ENCODE measurements at regions not wholly inside any gene's neighbourhood (a gene's known extent, or its start where the extent isn't known, plus 50 kb on each side); places are given as distances from the start of the nearest gene placed in this dataset.

DNA sequence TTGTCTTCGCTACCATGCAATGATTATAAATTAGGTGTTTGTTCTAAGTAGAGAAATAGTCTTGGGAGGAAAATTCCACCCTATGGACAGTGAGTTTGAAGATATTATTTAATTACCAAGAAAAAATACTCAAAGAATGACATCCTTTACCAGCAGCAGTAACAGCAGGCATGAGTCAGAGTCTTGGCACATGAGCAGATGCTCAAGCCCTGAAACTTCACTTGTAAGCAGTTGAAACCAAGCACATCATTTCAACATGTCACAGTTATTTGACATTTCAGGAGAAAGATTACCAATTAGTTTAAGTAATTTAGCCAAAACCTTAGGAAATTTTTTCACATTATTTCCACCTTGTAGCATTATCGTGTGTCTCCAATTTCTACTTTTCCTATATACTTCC is 99.2 kb downstream of the C12orf50 start:
- Histone ChIP-seq H3K9me3 (ENCODE audit: control insufficient read depth in 2 of 2, low read length in 2 of 2) (no peaks in the 10 kb centered on the region), H3K27me3 (ENCODE audit: control insufficient read depth in 1 of 2, insufficient read depth in 2 of 2, low read length in 2 of 2) (no peaks in the 10 kb centered on the region), H3K27ac (ENCODE audit: low read length) (no peak overlapping the region), H3K9ac (ENCODE audit: low read length in 2 of 2) (no peak overlapping the region), H3K36me3 (ENCODE audit: control insufficient read depth in 2 of 2, insufficient read depth in 2 of 2, low read length in 2 of 2) (no peaks in the 10 kb centered on the region), H3K4me1 (ENCODE audit: control insufficient read depth, insufficient read depth, low read length) (no peaks in the 10 kb centered on the region), H3K4me3 (ENCODE audit: low read length in 2 of 2) (no peak overlapping the region)

DNA sequence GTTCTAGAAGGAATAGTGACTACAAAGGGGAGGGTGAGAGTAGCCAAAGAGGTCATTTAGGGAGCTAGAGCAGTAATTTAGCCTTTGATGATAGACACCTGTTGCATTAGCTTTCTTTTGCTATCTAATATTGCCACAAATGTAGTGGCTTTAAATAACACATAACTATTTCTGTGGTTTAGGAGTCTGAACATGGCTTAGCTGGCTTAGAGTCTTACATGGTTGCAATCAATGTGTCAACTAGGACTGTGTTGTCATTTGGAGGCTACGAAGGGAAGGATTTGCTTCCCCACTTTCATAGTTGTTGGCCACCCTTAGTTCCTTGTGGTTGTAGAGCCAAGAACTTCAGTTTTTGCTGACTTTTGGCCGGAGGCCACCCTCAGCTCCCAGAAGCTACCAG is 99.9 kb downstream of the C12orf50 start:
- H3K27ac ChIP-seq (ENCODE audit: low read length) = no peak overlapping the region
- H3K4me1 ChIP-seq (ENCODE audit: control insufficient read depth, insufficient read depth, low read length) = no peaks in the 10 kb centered on the region
- no peaks in the 10 kb centered on the region for H3K27me3 ChIP-seq (ENCODE audit: control insufficient read depth in 1 of 2, insufficient read depth in 2 of 2, low read length in 2 of 2)
- H3K9me3 ChIP-seq (ENCODE audit: control insufficient read depth in 2 of 2, low read length in 2 of 2) = no peaks in the 10 kb centered on the region
- no peak overlapping the region for H3K9ac ChIP-seq (ENCODE audit: low read length in 2 of 2)
- H3K36me3 ChIP-seq (ENCODE audit: control insufficient read depth in 2 of 2, insufficient read depth in 2 of 2, low read length in 2 of 2) = no peaks in the 10 kb centered on the region
- H3K4me3 ChIP-seq (ENCODE audit: low read length in 2 of 2) = no peak overlapping the region

DNA sequence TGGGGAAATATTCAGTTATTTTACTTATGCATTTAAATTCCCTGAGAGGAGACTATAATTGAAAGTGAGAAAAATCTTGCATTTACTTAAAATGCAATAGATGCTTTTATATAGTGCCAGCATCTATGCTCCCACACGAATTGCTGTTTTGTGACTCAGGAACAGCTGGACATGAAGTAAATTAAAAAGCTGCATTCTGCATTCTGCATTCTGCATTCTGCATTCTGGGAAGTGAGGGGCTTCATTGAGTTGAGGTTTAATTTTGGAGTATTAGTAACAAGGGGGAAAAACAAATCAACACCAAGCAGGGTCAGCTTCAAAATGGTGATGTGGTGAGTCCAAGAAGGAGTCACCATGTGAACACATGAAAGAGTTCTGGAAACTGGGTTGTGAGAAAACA is 101.2 kb downstream of the C12orf50 start:
- H3K4me1 ChIP-seq (ENCODE audit: control insufficient read depth, insufficient read depth, low read length) = no peaks in the 10 kb centered on the region
- H3K27me3 ChIP-seq (ENCODE audit: control insufficient read depth in 1 of 2, insufficient read depth in 2 of 2, low read length in 2 of 2) = no peaks in the 10 kb centered on the region
- no peaks in the 10 kb centered on the region for H3K36me3 ChIP-seq (ENCODE audit: control insufficient read depth in 2 of 2, insufficient read depth in 2 of 2, low read length in 2 of 2)
- H3K9me3 ChIP-seq (ENCODE audit: control insufficient read depth in 2 of 2, low read length in 2 of 2) = no peaks in the 10 kb centered on the region
- no peak overlapping the region for H3K9ac ChIP-seq (ENCODE audit: low read length in 2 of 2)
- H3K27ac ChIP-seq (ENCODE audit: low read length) = no peak overlapping the region
- no peak overlapping the region for H3K4me3 ChIP-seq (ENCODE audit: low read length in 2 of 2)

DNA sequence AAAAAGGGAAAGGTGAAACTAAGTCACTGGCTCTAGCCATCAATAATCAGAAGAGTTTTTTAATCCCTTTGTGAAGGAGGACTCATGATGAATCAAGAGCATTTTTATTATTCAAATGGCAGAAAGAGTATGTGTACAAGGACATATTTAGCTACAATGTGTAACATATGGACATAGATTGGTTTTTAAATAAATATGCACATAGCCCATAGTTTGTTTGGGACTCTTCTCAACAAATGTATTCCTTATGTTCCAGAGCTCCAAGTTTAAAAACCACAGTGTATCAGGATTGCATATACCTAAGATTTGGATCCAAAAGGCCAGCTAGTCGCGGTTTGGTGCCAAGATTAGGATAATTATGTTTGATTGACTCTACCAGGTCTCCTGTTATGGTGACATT is 104.2 kb downstream of the C12orf50 start:
- H3K4me1 ChIP-seq (ENCODE audit: control insufficient read depth, insufficient read depth, low read length) = no peaks in the 10 kb centered on the region
- no peaks in the 10 kb centered on the region for H3K27me3 ChIP-seq (ENCODE audit: control insufficient read depth in 1 of 2, insufficient read depth in 2 of 2, low read length in 2 of 2)
- no peak overlapping the region for H3K27ac ChIP-seq (ENCODE audit: low read length)
- H3K4me3 ChIP-seq (ENCODE audit: low read length in 2 of 2) = no peak overlapping the region
- no peak overlapping the region for H3K9ac ChIP-seq (ENCODE audit: low read length in 2 of 2)
- H3K36me3 ChIP-seq (ENCODE audit: control insufficient read depth in 2 of 2, insufficient read depth in 2 of 2, low read length in 2 of 2) = no peaks in the 10 kb centered on the region
- no peaks in the 10 kb centered on the region for H3K9me3 ChIP-seq (ENCODE audit: control insufficient read depth in 2 of 2, low read length in 2 of 2)

DNA sequence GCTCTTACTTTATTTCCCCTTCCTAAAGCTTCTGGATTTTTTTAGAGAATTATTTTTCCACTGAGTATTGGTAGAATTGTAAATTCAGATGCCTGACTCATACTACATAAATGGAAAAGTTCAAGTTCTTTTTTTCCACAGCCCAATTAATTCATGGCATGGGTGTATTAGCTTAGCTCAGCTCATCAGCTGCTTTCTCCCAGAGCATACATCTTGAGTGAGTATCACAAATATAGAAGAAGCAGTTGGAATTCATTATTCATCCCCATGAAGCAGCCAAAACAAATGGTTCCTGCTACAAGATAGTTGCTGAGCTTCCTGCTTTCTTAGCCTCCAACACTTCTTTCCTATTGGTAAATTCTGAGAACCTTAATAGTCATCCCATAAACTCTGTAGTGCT is 105.1 kb downstream of the C12orf50 start:
- Histone ChIP-seq H3K4me3 (ENCODE audit: low read length in 2 of 2) (no peak overlapping the region), H3K27me3 (ENCODE audit: control insufficient read depth in 1 of 2, insufficient read depth in 2 of 2, low read length in 2 of 2) (no peaks in the 10 kb centered on the region), H3K4me1 (ENCODE audit: control insufficient read depth, insufficient read depth, low read length) (no peaks in the 10 kb centered on the region), H3K9ac (ENCODE audit: low read length in 2 of 2) (no peak overlapping the region), H3K9me3 (ENCODE audit: control insufficient read depth in 2 of 2, low read length in 2 of 2) (no peaks in the 10 kb centered on the region), H3K36me3 (ENCODE audit: control insufficient read depth in 2 of 2, insufficient read depth in 2 of 2, low read length in 2 of 2) (no peaks in the 10 kb centered on the region), H3K27ac (ENCODE audit: low read length) (no peak overlapping the region)

DNA sequence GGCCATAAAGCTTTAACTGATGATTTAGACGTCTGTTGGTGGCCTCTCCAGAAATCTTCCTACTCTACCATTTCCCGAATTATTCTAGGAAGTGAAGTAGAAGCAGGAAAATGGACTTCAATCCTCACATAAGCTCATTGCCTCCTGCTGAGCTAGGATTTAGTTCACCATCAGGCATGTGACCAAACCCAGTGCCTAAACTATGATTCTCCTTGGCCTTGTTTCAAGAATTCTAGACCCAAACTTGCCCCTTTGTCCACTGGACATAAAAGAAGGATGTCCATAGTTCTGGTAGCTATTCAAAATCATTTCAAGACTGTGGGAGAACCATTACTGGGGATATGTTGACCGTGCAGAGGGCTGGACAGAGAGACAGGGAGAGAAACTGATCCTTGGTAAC is 105.8 kb downstream of the C12orf50 start:
- Histone ChIP-seq H3K27ac (ENCODE audit: low read length) (no peak overlapping the region), H3K9me3 (ENCODE audit: control insufficient read depth in 2 of 2, low read length in 2 of 2) (no peaks in the 10 kb centered on the region), H3K4me3 (ENCODE audit: low read length in 2 of 2) (no peak overlapping the region), H3K4me1 (ENCODE audit: control insufficient read depth, insufficient read depth, low read length) (no peaks in the 10 kb centered on the region), H3K27me3 (ENCODE audit: control insufficient read depth in 1 of 2, insufficient read depth in 2 of 2, low read length in 2 of 2) (no peaks in the 10 kb centered on the region), H3K9ac (ENCODE audit: low read length in 2 of 2) (no peak overlapping the region), H3K36me3 (ENCODE audit: control insufficient read depth in 2 of 2, insufficient read depth in 2 of 2, low read length in 2 of 2) (no peaks in the 10 kb centered on the region)

DNA sequence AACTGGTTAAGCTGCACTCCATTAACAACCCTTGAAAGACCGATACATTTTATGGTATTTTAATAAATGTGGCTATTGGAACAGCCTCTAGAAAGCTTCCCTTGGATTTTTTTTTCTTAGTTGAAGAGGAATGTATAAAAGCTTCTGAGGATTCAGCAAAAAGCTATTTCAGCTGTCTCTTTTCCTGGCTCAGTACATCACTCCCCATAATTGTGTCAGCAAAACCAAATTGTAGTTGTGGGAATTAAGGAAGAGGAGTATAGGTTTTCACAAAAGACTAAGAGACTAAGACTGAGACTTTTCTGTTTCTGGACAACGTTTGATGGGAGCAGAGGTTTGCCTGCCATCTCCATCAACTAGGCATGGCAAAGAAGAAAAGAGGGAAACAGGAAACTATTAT is 106.5 kb downstream of the C12orf50 start:
- H3K4me3 ChIP-seq (ENCODE audit: low read length in 2 of 2) = no peak overlapping the region
- no peaks in the 10 kb centered on the region for H3K36me3 ChIP-seq (ENCODE audit: control insufficient read depth in 2 of 2, insufficient read depth in 2 of 2, low read length in 2 of 2)
- no peak overlapping the region for H3K27ac ChIP-seq (ENCODE audit: low read length)
- no peaks in the 10 kb centered on the region for H3K4me1 ChIP-seq (ENCODE audit: control insufficient read depth, insufficient read depth, low read length)
- no peaks in the 10 kb centered on the region for H3K9me3 ChIP-seq (ENCODE audit: control insufficient read depth in 2 of 2, low read length in 2 of 2)
- no peak overlapping the region for H3K9ac ChIP-seq (ENCODE audit: low read length in 2 of 2)
- no peaks in the 10 kb centered on the region for H3K27me3 ChIP-seq (ENCODE audit: control insufficient read depth in 1 of 2, insufficient read depth in 2 of 2, low read length in 2 of 2)

DNA sequence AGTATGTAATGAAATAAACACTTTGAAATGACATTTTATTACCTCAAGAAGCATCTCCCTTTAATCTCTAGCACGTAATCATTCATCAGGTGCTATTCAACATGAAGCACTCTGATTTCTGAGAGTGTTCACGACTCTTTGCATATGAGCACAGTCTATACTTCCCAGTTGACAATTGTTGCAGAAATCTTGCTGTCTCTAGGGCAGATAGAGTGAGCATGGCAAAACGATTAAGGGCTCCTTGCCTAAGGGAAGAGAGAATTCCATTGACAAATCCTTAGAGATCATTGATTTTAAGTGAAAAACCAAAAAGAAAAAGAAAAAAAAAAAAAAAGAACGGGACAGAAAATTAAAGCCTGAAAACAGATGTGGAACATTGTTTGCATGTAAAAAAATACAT is 107.6 kb downstream of the C12orf50 start:
- no peaks in the 10 kb centered on the region for H3K27me3 ChIP-seq (ENCODE audit: control insufficient read depth in 1 of 2, insufficient read depth in 2 of 2, low read length in 2 of 2)
- no peaks in the 10 kb centered on the region for H3K36me3 ChIP-seq (ENCODE audit: control insufficient read depth in 2 of 2, insufficient read depth in 2 of 2, low read length in 2 of 2)
- no peak overlapping the region for H3K4me3 ChIP-seq (ENCODE audit: low read length in 2 of 2)
- H3K4me1 ChIP-seq (ENCODE audit: control insufficient read depth, insufficient read depth, low read length) = no peaks in the 10 kb centered on the region
- H3K9ac ChIP-seq (ENCODE audit: low read length in 2 of 2) = no peak overlapping the region
- H3K27ac ChIP-seq (ENCODE audit: low read length) = no peak overlapping the region
- no peaks in the 10 kb centered on the region for H3K9me3 ChIP-seq (ENCODE audit: control insufficient read depth in 2 of 2, low read length in 2 of 2)

DNA sequence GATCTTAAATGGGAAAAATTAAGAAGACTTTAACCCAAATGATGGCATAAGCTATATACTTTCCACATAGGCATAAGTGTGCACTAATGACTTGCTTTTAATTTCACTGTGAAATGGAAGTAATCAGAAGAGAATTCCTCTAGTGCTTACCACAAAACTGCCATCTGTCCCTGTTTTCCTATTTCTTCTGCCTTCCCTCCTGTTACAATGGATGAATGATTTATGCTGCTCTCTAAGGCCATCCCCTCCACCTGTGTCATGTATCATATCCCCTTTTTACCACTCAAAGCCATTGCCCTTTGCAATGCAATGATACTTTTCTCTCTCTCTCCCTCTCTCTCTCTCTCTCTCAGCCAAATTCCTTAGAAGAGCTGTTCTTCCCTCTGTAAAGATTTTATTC is 109.1 kb downstream of the C12orf50 start:
- Histone ChIP-seq H3K36me3 (ENCODE audit: control insufficient read depth in 2 of 2, insufficient read depth in 2 of 2, low read length in 2 of 2) (no peaks in the 10 kb centered on the region), H3K9ac (ENCODE audit: low read length in 2 of 2) (no peak overlapping the region), H3K9me3 (ENCODE audit: control insufficient read depth in 2 of 2, low read length in 2 of 2) (no peaks in the 10 kb centered on the region), H3K4me1 (ENCODE audit: control insufficient read depth, insufficient read depth, low read length) (no peaks in the 10 kb centered on the region), H3K27ac (ENCODE audit: low read length) (no peak overlapping the region), H3K4me3 (ENCODE audit: low read length in 2 of 2) (no peak overlapping the region), H3K27me3 (ENCODE audit: control insufficient read depth in 1 of 2, insufficient read depth in 2 of 2, low read length in 2 of 2) (no peaks in the 10 kb centered on the region)

DNA sequence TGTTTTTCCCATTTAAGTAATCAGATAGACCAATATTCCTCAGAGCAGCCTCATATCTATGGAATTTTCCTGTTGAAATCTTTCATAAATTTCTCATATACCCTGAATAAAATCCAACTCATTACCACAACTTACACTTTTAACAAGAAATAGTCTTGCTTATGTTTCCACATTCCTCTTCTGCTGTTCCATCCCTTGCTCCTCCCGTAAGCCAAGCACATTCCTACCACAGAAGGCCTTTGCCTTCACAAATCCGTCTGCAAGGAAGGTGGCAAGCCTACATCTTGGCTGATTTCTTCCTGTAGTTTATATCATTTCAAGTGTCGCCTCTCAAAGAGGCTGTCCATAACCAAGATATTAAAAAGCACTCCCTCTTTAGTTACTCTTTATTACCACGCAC is 127.7 kb downstream of the C12orf50 start:
- Histone ChIP-seq H3K9me3 (ENCODE audit: control insufficient read depth in 2 of 2, low read length in 2 of 2) (no peaks in the 10 kb centered on the region), H3K27ac (ENCODE audit: low read length) (no peak overlapping the region), H3K4me1 (ENCODE audit: control insufficient read depth, insufficient read depth, low read length) (no peaks in the 10 kb centered on the region), H3K9ac (ENCODE audit: low read length in 2 of 2) (no peak overlapping the region), H3K36me3 (ENCODE audit: control insufficient read depth in 2 of 2, insufficient read depth in 2 of 2, low read length in 2 of 2) (no peaks in the 10 kb centered on the region), H3K27me3 (ENCODE audit: control insufficient read depth in 1 of 2, insufficient read depth in 2 of 2, low read length in 2 of 2) (no peaks in the 10 kb centered on the region), H3K4me3 (ENCODE audit: low read length in 2 of 2) (no peak overlapping the region)

DNA sequence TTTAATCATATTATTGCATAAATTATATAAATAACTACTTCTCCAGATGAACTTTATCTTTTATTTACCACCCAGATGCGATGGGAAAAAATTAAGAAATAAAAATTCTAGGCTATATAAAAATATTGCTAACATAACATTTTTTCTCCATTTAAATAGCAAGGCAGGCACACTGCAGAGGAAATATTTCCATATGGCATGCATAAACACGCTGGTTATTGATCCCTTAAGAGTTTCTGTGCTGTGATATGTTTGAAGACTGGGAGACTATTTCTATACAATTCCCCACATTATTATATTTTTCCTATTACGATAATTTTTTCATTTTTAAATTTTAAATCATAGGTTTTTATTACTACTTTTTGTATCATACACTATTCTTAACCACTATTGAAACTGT is 131.5 kb downstream of the C12orf50 start:
- H3K4me3 ChIP-seq (ENCODE audit: low read length in 2 of 2) = no peak overlapping the region
- H3K27ac ChIP-seq (ENCODE audit: low read length) = no peak overlapping the region

DNA sequence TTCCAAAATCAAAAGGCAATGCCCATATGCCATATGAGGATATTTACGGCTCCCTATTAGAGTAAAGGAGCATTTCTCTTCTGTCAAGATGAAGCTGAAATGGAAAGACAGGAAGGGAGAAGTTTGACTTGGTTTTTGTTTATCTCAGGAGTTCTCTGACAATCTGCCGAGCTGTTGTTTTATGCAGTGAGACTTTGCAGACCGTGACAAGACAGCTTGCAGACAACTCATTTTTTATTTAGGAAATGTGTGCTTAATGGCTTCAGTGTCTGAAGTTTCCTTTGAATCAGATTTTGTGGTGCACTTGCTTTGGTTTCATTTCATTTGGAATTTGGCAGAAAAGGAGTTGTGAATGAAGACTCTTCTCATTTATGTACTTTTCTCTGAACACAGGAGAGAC is 145.4 kb downstream of the C12orf50 start:
- H3K27ac ChIP-seq (ENCODE audit: low read length) = no peak overlapping the region
- no peaks in the 10 kb centered on the region for H3K9me3 ChIP-seq (ENCODE audit: control insufficient read depth in 2 of 2, low read length in 2 of 2)
- H3K4me3 ChIP-seq (ENCODE audit: low read length in 2 of 2) = no peak overlapping the region
- H3K4me1 ChIP-seq (ENCODE audit: control insufficient read depth, insufficient read depth, low read length) = no peaks in the 10 kb centered on the region
- no peaks in the 10 kb centered on the region for H3K27me3 ChIP-seq (ENCODE audit: control insufficient read depth in 1 of 2, insufficient read depth in 2 of 2, low read length in 2 of 2)
- H3K36me3 ChIP-seq (ENCODE audit: control insufficient read depth in 2 of 2, insufficient read depth in 2 of 2, low read length in 2 of 2) = no peaks in the 10 kb centered on the region
- H3K9ac ChIP-seq (ENCODE audit: low read length in 2 of 2) = no peak overlapping the region

More for the DNA sequence above, 131.5 kb downstream of the C12orf50 start:
- Histone ChIP-seq H3K27me3 (ENCODE audit: control insufficient read depth in 1 of 2, insufficient read depth in 2 of 2, low read length in 2 of 2) (no peaks in the 10 kb centered on the region), H3K36me3 (ENCODE audit: control insufficient read depth in 2 of 2, insufficient read depth in 2 of 2, low read length in 2 of 2) (no peaks in the 10 kb centered on the region), H3K9me3 (ENCODE audit: control insufficient read depth in 2 of 2, low read length in 2 of 2) (no peaks in the 10 kb centered on the region), H3K9ac (ENCODE audit: low read length in 2 of 2) (no peak overlapping the region), H3K4me1 (ENCODE audit: control insufficient read depth, insufficient read depth, low read length) (no peaks in the 10 kb centered on the region)

Data from stomach smooth muscle (tissue), 2 donors.